ENCODE measurements at regions not wholly inside any gene's neighbourhood (a gene's known extent, or its start where the extent isn't known, plus 50 kb on each side); places are given as distances from the start of the nearest gene placed in this dataset.

DNA sequence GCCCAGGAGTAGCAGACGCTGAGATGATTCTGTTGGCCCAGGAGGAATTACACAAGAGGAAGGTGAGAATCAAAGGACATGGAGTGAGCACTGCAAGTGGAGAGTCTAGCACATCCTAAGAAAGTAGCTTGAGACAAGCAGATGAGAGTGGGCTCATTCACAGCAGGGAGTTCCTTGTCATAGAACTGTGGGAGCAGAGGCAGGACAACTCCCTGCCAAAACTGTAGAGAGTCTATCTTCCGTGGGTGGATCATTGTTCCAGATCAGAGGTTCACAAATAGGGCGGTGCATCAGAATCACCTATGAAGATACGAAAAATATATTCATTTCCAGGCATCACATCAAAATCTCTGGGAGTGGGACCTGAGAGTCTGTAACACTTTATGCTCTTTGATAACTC lies 288.9 kb upstream of the C16orf82 start:
- Histone ChIP-seq H3K27ac (ENCODE audit: low read depth, low read length, poor library complexity, severe bottlenecking) (no peak overlapping the region), H3K9me3 (ENCODE audit: low read depth, low read length, poor library complexity, severe bottlenecking) (no peaks in the 10 kb centered on the region), H3K4me1 (ENCODE audit: insufficient read depth, low read length, poor library complexity, severe bottlenecking) (no peaks in the 10 kb centered on the region), H3K27me3 (replicated peaks; ENCODE audit: insufficient read depth, low read depth, low read length, poor library complexity) (peaks cover 33% of the 10 kb centered on the region), H3K36me3 (ENCODE audit: insufficient read depth, low read length, poor library complexity, severe bottlenecking) (no peaks in the 10 kb centered on the region), H3K4me3 (ENCODE audit: low read depth, low read length, poor library complexity, severe bottlenecking) (no peak overlapping the region)
- TF ChIP-seq EZH2 (IDR thresholded peaks at IDR 0.05; ENCODE audit: borderline replicate concordance, low read depth, low read length, poor library complexity, severe bottlenecking): no peak
- TF ChIP-seq, protein P1, sequence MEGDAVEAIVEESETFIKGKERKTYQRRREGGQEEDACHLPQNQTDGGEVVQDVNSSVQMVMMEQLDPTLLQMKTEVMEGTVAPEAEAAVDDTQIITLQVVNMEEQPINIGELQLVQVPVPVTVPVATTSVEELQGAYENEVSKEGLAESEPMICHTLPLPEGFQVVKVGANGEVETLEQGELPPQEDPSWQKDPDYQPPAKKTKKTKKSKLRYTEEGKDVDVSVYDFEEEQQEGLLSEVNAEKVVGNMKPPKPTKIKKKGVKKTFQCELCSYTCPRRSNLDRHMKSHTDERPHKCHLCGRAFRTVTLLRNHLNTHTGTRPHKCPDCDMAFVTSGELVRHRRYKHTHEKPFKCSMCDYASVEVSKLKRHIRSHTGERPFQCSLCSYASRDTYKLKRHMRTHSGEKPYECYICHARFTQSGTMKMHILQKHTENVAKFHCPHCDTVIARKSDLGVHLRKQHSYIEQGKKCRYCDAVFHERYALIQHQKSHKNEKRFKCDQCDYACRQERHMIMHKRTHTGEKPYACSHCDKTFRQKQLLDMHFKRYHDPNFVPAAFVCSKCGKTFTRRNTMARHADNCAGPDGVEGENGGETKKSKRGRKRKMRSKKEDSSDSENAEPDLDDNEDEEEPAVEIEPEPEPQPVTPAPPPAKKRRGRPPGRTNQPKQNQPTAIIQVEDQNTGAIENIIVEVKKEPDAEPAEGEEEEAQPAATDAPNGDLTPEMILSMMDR (conservative IDR thresholded peaks at IDR 0.05; ENCODE audit: low read depth, low read length): no peak
- BruUV-seq (replicated peaks): no TSS peak
- intact Hi-C loops (cut with micrococcal nuclease; ENCODE audit: unreplicated experiment): no loop called here
- ChIA-PET CTCF (no interaction called here), POLR2A (ENCODE audit: low non-redundant PET) (no interaction called here)
- DNase-seq (ENCODE audit: low spot score): no peak

DNA sequence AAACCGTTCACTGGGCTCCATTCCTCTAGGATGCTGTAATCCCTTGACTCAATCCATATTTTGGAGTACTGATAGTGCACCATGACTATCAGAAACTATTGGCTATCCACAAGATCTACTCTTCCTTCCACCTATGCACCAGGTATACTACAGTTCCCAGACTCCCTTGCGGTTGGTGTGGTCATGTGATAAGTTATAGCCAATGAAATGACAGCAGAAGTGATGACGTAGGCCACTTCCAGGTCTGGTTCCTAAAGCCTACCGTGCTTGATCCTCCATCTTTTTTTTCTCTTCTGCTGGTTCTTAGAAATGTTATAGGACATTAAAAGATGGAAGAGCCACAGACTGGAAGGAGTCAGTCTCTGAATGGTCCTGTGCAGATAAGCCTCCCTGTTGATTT lies 278.8 kb upstream of the C16orf82 start:
- ChIA-PET CTCF (no interaction called here), POLR2A (ENCODE audit: low non-redundant PET) (no interaction called here)
- DNase-seq (ENCODE audit: low spot score): no peak
- BruUV-seq (replicated peaks): no TSS peak
- TF ChIP-seq EZH2 (IDR thresholded peaks at IDR 0.05; ENCODE audit: borderline replicate concordance, low read depth, low read length, poor library complexity, severe bottlenecking): no peak
- TF ChIP-seq, protein P1 (conservative IDR thresholded peaks at IDR 0.05; ENCODE audit: low read depth, low read length): no peak
- Histone ChIP-seq H3K4me3 (ENCODE audit: low read depth, low read length, poor library complexity, severe bottlenecking) (no peak overlapping the region), H3K9me3 (ENCODE audit: low read depth, low read length, poor library complexity, severe bottlenecking) (no peaks in the 10 kb centered on the region), H3K27me3 (replicated peaks; ENCODE audit: insufficient read depth, low read depth, low read length, poor library complexity) (no peaks in the 10 kb centered on the region), H3K36me3 (ENCODE audit: insufficient read depth, low read length, poor library complexity, severe bottlenecking) (no peaks in the 10 kb centered on the region), H3K4me1 (ENCODE audit: insufficient read depth, low read length, poor library complexity, severe bottlenecking) (no peaks in the 10 kb centered on the region), H3K27ac (ENCODE audit: low read depth, low read length, poor library complexity, severe bottlenecking) (no peak overlapping the region)
- intact Hi-C loops (cut with micrococcal nuclease; ENCODE audit: unreplicated experiment): no loop called here

DNA sequence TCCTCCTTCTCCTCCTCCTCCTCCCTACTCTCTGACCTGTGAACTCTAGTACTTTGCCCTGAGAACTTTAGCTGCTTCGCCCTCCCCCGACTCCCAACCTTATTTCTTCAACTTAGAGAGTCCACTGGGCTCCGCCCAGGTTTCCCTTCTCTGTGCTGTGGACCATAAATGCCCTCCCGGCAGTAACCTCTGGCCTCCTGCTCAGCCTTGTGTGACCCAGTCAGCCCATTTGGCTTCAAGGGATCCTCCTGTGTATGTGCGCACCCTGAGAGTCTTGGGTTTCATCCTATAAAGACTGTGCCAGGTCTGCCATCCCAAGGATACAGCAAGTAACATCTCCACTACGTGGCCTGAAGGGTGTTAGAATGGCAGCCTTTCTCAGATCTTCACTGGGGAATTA lies 275.6 kb upstream of the C16orf82 start:
- H3K27me3 ChIP-seq (replicated peaks; ENCODE audit: insufficient read depth, low read depth, low read length, poor library complexity): no peaks in the 10 kb centered on the region
- BruUV-seq (replicated peaks): no TSS peak
- no peak overlapping the region for H3K4me3 ChIP-seq (ENCODE audit: low read depth, low read length, poor library complexity, severe bottlenecking)
- CTCF ChIA-PET: no interaction called here
- POLR2A ChIA-PET (ENCODE audit: low non-redundant PET): no interaction called here
- no peaks in the 10 kb centered on the region for H3K9me3 ChIP-seq (ENCODE audit: low read depth, low read length, poor library complexity, severe bottlenecking)
- no peak for DNase-seq (ENCODE audit: low spot score)
- TF ChIP-seq, protein P1 (conservative IDR thresholded peaks at IDR 0.05; ENCODE audit: low read depth, low read length): no peak
- no peak for TF ChIP-seq EZH2 (IDR thresholded peaks at IDR 0.05; ENCODE audit: borderline replicate concordance, low read depth, low read length, poor library complexity, severe bottlenecking)
- H3K27ac ChIP-seq (ENCODE audit: low read depth, low read length, poor library complexity, severe bottlenecking): no peak overlapping the region
- H3K36me3 ChIP-seq (ENCODE audit: insufficient read depth, low read length, poor library complexity, severe bottlenecking): no peaks in the 10 kb centered on the region
- intact Hi-C loops (cut with micrococcal nuclease; ENCODE audit: unreplicated experiment): no loop called here
- no peaks in the 10 kb centered on the region for H3K4me1 ChIP-seq (ENCODE audit: insufficient read depth, low read length, poor library complexity, severe bottlenecking)
